ENCODE measurements at regions not wholly inside any gene's neighbourhood (a gene's known extent, or its start where the extent isn't known, plus 50 kb on each side); places are given as distances from the start of the nearest gene placed in this dataset.

GRCh38 chr7:41125343-41125742 lies 577.5 kb downstream of the INHBA start (continued):
- TF ChIP-seq CHD7 (IDR thresholded peaks at IDR 0.05; ENCODE audit: insufficient replicate concordance, low read length) (no peak), E2F6 (IDR thresholded peaks at IDR 0.05) (no peak), EZH2 (IDR thresholded peaks at IDR 0.05; ENCODE audit: low read depth, low read length, severe bottlenecking) (no peak), TCF12 (IDR thresholded peaks at IDR 0.05; ENCODE audit: low read depth, low read length) (no peak), CBX8 (IDR thresholded peaks at IDR 0.05; ENCODE audit: borderline replicate concordance, low read depth, low read length) (no peak), RNF2 (IDR thresholded peaks at IDR 0.05; ENCODE audit: borderline replicate concordance, low read depth, low read length, missing control alignments, poor library complexity, severe bottlenecking) (no peak), EGR1 (IDR thresholded peaks at IDR 0.05; ENCODE audit: borderline replicate concordance, low read depth, low read length) (no peak)
